GM20431 (cell line): ENCODE measurements at regions not wholly inside any gene's neighbourhood (a gene's known extent, or its start where the extent isn't known, plus 50 kb on each side); places are given as distances from the start of the nearest gene placed in this dataset.
"Not testable (repeated sequence)": the region's sequence is repeated elsewhere in the genome, so short reads cannot be mapped to it uniquely, and the experiment has no call there.

Experiments
- in situ Hi-C: fragments of 300-500 bp; cut with MseI, MboI; formaldehyde crosslinking; loops from one replicate; pipeline ENCODE4 v1.15.0; 2020; ENCODE audit warnings: low sequenced_read_pairs; ENCODE audit not compliant: unreplicated experiment

DNA sequence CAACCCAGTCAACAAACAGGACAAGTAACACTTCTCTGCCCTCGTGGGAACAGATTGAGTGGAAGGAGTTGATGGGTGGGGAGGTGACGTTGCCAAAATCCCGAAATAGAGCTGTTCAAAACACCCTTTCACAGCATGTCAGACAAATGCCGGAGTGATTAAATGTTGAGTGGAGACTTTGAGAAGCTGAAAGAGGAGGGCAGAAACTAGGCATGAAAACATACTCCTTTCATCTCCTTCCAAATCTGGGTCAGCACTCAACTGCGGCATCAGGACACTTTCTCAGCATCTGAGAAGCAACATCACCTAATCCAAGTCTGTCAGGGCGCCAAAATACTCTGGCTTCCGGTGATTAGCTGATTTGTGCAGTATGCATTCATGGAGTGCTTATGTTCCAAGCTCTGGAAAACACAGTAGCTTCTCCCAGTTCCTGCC lies 51.5 kb upstream of the MRI1 start:
- in situ Hi-C loops: loop anchor here (25.0 kb wide), 1 partner anchor 100 kb away; no protein-coding TSS in a partner anchor

- in situ Hi-C loops: loop anchor here (25.0 kb wide), 1 partner anchor 96 kb away; no protein-coding TSS in a partner anchor
Measured at GRCh38 chr19:13707915-13708314, 56.4 kb upstream of the MRI1 start.

DNA sequence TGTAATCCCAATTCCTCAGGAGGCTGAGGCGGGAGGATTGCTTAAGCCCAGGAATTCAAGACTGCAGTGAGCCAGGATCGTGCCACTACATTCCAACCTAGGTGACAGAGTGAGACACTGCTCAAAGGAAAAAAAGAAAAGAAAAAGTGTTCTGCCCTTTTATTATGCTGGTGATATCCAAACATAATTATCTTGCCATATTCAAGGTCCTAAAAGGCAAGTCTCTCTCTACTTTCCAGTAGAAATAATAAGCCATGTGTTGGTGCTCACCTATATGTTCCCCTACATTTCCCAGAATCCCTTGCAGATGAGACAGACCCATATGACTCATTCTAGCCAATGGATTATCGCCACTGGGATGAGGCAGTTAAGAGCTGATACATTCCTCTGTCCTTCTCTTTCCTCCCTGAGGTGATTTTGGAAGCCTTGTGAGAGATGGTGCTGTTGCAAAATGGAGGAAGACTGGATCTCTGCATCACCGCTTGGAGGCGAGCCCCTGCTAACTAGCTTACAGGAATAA lies 58.3 kb upstream of the MRI1 start:
- in situ Hi-C loops: loop anchor here (25.0 kb wide), 1 partner anchor 94 kb away; no protein-coding TSS in a partner anchor

DNA sequence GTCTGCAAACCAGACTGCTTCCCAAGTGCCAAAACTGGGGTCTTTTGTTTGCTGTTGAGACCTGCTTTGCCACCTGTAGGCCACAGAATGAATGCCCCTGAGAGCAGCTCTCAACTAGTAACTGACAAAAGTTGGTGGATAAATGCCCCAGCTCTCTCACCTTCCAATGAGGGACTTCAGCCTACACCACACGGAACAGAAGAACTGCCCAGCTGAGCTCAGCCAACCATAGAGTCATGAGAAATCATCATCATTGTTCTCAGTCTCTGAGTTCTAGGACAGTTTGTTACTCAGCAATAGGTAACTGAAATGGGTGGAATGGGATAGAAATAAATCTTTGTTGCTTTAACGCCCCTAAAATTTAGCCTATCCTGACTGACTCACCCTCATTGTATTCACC lies 59.1 kb upstream of the MRI1 start:
- in situ Hi-C loops: loop anchor here (25.0 kb wide), 1 partner anchor 93 kb away; no protein-coding TSS in a partner anchor

- in situ Hi-C loops: loop anchor here (25.0 kb wide), 1 partner anchor 89 kb away; no protein-coding TSS in a partner anchor
Measured at GRCh38 chr19:13701624-13702023, 62.7 kb upstream of the MRI1 start.

GRCh38 chr19:13700621-13701020 lies 63.7 kb upstream of the MRI1 start:
- in situ Hi-C loops: loop anchor here (25.0 kb wide), 1 partner anchor 88 kb away; no protein-coding TSS in a partner anchor

DNA sequence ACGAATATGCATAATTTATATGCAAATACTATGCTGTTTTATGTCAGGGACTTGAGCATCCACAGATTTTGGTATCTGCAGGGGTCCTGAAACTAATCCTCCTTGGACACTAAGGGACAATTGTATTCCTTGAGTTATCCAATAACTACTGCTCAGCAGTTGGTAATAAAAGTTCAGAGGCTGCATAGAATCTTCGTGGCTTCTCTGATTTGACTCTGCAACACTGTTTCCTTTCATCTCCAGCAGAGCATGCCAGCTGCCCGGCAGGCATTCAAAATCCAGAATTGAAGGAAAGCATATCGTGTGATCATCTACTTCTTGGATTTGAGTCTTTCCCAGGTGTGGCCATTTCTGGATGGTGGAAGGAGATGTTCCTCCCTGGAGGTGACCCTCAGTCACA lies 64.5 kb upstream of the MRI1 start:
- in situ Hi-C loops: loop anchor here (25.0 kb wide), 1 partner anchor 87 kb away; no protein-coding TSS in a partner anchor

DNA sequence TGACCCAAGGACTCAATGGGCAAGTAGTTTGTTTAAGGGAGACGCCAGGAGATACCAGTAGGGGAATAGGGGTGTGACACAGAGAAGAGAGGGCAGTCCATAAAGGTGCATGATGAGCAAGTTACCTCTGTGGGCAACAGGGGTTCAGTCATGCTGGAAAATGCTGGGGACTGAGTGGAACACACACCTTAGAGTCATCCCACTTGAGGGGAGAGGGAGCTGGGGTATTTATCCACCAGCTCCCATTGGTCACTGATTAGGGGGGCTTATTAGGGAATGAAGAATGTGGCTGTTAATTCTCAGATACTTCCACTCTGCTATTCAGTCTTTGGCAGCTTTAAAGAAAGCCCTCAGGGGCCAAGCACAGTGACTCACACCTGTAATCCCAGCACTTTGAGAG lies 67.5 kb upstream of the MRI1 start:
- in situ Hi-C loops: no loop called here

GRCh38 chr19:13693889-13694288 lies 70.4 kb upstream of the MRI1 start:
- in situ Hi-C loops: no loop called here

DNA sequence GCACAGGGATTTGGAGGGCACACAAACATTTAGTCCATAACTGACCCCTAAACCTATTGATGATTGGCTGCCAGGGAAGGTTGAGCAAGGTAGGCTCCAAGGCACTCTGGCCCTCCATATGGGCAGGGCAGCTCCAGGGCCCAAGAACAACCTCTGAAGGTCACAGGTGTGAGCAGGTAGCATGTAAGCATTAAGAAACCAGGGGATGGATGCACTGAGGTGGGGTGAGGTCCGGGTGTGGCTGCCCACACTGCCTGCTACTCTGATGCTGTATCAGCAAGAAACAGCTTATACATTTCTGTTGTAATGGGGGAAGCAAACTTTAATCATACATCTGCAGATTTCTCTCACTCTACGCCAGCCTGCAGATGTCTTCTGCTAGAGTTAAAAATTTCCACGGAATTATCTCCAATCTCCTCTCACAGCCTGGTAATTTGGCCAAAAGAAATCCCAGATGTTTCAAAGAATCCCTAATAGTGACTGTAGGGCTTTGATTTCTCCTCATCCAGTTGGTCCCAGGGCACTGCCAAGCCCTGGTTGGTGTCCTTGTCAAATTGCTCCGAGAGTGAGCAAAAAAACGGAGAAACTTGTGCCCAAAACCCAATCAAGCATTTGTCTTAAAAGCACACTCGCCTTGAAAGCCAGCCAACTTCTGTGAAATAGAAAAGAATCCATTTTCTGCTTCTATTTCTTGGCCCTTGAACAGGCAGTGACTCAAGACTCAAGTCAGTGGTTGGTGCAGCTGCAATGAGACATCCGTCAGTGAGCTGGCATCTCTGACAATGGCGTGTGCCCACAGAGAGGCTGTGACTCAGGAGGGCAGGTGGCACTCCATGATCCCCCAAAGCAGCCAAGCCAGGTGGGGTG lies 72.5 kb upstream of the MRI1 start:
- in situ Hi-C loops: no loop called here

DNA sequence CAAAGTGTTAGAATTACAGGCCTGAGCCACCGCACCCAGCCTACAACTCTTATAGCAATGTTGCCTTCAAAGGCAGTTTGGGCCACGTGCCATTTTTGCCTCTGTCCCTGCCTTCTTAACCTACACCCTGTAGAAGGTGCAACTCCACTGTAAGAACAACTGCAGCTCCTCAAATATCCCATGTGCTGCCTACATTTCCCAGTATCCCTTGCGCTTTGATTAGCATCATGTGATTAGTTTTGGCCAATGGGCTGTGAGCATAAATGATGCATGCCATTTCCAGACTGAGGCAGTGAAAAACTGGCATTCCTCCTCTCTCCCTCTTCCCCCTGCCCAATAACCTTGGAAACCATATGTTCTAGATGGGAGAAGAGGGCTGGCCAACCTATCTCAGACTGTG lies 75.2 kb upstream of the MRI1 start:
- in situ Hi-C loops: no loop called here

DNA sequence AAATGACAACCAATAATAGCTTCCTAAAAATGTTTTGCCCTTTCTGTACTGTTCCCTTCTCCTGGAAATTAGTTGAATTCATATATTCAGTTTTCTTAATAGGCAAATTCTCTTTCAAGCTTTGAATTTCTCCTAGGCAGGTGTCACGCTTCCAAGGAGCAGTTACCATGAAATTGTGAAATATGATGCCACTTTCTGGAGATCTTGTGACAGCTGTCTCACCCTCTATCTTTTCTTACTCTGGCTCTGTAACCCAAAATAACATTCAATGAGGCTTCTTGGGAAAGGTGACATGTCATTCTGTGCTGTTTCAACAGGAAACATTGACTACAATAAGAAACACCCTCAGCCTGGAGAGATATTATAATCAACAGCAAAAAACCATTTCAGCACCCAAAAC lies 80.3 kb upstream of the MRI1 start:
- in situ Hi-C loops: no loop called here

DNA sequence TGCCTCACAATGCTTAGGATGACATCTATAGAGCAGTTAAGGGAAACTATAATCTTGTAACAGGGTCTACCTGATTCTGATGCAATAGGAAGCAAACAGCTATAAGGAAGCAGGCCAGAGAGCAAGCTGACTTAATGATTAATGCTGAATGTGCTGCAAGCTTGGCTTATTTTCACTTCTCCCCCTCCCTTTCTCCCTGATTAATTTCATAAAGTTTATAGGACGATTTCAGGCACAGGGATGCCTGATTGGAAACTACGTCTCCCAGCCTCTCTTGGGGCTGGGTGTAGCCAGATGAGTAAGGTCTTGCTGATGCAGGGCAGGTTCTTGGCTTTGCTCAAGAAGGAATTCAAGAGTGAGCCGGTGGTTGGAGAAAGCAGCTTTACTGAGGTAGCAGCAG lies 82.8 kb upstream of the MRI1 start:
- in situ Hi-C loops: no loop called here

- in situ Hi-C loops: not testable (repeated sequence)
Measured at GRCh38 chr19:13680708-13681360, 83.5 kb upstream of the MRI1 start.

DNA sequence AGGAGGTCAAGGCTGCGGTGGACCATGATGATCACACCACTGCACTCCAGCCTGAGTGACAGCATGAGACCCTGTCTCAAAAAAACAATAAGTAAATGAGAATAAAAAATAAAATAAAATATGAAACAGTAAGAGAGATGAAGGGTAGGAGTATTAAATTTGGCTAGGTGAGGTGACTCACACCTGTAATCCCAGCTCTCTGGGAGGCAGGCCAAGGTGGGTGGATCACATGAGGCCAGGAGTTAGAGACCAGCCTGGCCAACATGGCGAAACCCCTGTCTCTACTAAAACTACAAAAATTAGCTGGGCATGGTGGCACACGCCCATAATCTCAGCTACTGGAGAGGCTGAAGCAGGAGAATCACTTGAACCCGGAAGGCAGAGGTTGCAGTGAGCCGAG lies 87.4 kb upstream of the MRI1 start:
- in situ Hi-C loops: not testable (repeated sequence)

DNA sequence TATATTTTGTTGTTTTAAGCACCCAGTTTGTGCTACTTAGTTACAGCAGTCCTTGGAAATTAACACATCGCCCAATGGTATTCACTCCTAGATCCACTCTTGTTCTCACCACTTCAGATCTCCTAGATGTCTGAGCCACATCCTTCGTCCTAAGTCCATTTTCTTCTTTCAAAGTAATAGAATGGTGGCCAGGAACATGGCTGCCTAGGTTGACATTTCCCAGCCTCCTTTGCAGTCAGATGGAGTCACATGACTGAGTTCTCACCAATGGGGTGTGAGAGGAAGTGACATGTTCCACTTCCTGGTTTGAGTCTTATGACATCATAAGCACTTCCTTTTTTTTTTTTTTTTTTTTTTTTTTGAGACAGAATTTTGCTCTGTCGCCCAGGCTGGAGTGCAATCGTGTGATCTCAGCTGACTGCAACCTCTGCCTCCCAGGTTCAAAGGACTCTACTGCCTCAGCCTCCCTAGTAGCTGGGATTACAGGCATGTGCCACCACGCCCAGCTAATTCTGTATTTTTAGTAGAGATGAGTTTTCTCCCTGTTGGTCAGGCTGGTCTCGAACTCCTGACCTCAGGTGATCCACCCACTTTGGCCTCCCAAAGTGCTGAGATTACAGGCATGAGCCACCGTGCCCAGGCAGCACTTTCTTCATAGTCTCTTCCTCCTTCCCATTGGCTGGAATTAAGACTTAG lies 91.7 kb upstream of the MRI1 start:
- in situ Hi-C loops: not testable (repeated sequence)

DNA sequence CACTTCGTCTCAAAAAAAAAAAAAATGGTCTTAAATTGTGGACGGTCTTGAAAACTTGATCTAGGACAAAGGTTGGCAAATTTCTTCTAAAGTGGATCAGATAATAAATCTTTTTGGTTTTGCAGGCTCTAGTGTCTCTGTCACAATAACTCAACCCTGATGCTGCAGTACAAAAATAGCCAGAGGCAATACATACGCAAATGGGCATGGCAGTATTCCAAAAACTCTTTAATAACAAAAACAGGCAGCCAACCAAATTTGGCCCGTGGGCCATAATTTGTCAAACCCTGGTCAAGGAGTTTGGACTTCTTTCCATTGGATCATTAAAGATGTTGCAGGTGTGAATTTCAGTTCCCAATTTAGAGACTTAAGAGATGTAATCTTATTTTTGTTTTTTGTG lies 93.5 kb upstream of the MRI1 start:
- in situ Hi-C loops: no loop called here

DNA sequence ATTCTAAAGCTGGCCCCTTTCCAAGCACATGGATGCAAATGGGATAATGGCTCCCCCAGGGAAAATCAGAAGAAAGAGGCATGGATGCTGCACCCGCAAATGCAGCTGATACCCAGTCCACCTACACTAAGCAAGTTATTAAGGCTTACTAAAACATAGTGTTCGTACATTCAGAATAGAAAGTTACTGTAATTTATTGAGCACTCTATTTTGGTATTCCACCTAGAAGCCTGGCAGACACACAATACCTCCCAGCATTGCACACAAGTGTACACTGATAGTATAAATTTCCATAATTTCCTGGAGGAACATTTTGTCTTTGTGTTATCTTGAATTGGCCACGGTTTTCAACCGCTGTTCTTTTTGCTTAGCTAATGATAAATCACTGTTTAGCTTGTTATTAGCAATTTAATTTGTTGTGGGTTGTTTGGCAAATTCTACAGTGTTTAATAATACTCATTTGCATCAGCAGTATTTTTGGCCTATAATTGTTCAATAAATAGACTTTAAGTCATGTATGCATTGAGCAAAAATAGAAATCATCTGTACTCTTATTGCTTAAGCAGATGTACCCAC lies 94.5 kb upstream of the MRI1 start:
- in situ Hi-C loops: no loop called here

DNA sequence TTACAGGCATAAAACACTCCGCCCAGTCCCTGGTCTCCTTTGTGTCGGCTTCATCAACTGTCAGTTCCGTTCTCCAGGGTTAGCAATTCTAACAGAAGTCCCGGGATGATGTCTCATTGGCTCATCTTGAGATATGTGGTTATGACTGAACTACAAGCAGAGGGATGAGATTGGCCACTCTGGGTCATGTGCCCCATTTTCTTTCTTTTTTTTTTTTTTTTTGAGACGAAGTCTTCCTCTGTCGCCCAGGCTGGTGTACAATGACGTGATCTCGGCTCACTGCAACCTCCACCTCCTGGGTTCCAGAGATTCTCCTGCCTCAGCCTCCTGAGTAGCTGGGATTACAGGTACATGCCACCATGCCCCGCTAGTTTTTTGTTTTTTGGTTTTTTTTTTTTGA lies 95.4 kb upstream of the MRI1 start:
- in situ Hi-C loops: no loop called here

DNA sequence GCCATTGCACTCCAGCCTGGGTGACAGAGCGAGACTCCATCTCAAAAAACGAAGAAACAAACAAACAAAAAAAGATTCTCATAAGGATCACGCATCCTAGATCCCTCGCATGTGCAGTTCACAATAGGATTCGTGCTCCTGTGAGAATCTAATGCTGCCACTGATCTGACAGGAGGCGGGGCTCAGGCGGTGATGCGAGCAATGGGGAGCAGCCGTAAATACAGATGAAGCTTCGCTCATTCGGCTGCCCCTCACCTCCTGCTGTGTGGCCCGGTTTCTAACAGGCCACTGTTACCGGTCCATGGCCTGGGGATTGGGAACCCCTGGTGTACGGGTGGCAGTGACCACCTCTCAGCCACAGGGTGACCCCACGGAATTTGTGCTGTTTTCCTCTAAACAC lies 98.2 kb upstream of the MRI1 start:
- in situ Hi-C loops: no loop called here
